ENCODE measurements at regions not wholly inside any gene's neighbourhood (a gene's known extent, or its start where the extent isn't known, plus 50 kb on each side); places are given as distances from the start of the nearest gene placed in this dataset.

DNA sequence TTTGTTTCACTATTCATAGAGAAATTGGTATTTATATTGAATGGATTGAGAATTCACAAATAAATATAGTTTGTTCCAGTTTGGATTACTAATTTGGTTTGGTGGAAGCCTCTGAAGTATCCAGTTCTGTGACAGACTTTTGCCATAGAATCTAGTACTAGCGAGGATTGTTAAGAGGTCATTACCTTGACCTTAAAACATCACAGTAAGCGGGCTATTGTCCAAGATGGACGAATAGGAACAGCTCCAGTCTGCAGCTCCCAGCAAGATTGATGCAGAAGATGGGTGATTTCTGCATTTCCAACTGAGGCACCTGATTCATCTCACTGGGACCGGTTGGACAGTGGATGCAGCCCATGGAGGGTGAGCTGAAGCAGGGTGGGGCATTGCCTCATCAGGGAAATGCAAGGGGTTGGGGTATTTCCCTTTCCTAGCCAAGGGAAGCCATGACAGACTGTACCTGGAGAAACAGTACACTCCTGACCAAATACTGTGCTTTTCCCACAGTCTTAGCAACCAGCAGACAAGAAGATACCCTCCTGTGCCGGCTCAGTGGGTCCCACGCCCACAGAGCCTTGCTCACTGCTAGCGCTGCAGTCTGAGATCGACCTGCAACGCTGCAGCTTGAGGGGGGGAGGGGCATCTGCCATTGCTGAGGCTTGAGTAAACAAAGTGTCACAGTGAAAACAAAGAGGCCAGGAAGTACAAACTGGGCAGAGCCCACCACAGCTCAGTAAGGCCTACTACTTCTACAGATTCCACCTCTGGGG is 66.4 kb upstream of the NEDD9 start:
- Histone ChIP-seq H3K36me3 (ENCODE audit: control insufficient read depth, low read length) (no peaks in the 10 kb centered on the region), H3K4me2 (ENCODE audit: low read length) (no peak overlapping the region), H3F3A (ENCODE audit: control insufficient read depth, insufficient read depth) (no peaks in the 10 kb centered on the region), H3K4me3 (ENCODE audit: low read length) (no peak overlapping the region), H3K9me2 (replicated peaks; ENCODE audit: control insufficient read depth, low read length) (no peaks in the 10 kb centered on the region), H4K20me1 (ENCODE audit: control insufficient read depth, insufficient read depth, low read depth, low read length) (no peaks in the 10 kb centered on the region), H3K27me3 (ENCODE audit: control insufficient read depth, low read length) (no peaks in the 10 kb centered on the region), H3K79me2 (ENCODE audit: control insufficient read depth, low read length) (no peaks in the 10 kb centered on the region), H3K27ac (ENCODE audit: low read depth, low read length) (no peak overlapping the region), H3K9me3 (ENCODE audit: control insufficient read depth, insufficient read depth, low read length) (no peaks in the 10 kb centered on the region), H3K4me1 (ENCODE audit: control insufficient read depth, low read length) (no peaks in the 10 kb centered on the region)
- no peak for TF ChIP-seq EZH2phosphoT487 (IDR thresholded peaks at IDR 0.05; ENCODE audit: borderline replicate concordance, low read length)
- TF ChIP-seq, protein P1, sequence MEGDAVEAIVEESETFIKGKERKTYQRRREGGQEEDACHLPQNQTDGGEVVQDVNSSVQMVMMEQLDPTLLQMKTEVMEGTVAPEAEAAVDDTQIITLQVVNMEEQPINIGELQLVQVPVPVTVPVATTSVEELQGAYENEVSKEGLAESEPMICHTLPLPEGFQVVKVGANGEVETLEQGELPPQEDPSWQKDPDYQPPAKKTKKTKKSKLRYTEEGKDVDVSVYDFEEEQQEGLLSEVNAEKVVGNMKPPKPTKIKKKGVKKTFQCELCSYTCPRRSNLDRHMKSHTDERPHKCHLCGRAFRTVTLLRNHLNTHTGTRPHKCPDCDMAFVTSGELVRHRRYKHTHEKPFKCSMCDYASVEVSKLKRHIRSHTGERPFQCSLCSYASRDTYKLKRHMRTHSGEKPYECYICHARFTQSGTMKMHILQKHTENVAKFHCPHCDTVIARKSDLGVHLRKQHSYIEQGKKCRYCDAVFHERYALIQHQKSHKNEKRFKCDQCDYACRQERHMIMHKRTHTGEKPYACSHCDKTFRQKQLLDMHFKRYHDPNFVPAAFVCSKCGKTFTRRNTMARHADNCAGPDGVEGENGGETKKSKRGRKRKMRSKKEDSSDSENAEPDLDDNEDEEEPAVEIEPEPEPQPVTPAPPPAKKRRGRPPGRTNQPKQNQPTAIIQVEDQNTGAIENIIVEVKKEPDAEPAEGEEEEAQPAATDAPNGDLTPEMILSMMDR (IDR thresholded peaks at IDR 0.05; ENCODE audit: low read depth, low read length, poor library complexity, severe bottlenecking): no peak

DNA sequence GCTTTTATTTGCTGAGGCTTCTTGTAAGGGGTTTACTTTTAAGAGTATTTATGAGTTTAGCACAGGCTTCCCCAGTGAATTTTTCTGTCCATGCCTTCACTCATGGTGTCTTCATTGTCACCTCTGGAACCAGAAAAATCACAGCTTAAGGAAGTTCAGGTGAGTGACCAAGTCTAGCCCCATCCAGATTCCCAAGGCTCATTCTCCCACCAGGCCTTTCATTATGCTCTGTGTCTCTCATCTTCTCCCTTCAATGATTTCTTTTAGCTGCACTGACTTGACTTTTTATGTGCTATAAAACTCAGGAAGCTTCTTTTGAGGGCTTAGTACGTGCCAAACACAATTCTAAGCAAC is 64.9 kb upstream of the NEDD9 start:
- no peak overlapping the region for H3K27ac ChIP-seq (ENCODE audit: low read depth, low read length)

DNA sequence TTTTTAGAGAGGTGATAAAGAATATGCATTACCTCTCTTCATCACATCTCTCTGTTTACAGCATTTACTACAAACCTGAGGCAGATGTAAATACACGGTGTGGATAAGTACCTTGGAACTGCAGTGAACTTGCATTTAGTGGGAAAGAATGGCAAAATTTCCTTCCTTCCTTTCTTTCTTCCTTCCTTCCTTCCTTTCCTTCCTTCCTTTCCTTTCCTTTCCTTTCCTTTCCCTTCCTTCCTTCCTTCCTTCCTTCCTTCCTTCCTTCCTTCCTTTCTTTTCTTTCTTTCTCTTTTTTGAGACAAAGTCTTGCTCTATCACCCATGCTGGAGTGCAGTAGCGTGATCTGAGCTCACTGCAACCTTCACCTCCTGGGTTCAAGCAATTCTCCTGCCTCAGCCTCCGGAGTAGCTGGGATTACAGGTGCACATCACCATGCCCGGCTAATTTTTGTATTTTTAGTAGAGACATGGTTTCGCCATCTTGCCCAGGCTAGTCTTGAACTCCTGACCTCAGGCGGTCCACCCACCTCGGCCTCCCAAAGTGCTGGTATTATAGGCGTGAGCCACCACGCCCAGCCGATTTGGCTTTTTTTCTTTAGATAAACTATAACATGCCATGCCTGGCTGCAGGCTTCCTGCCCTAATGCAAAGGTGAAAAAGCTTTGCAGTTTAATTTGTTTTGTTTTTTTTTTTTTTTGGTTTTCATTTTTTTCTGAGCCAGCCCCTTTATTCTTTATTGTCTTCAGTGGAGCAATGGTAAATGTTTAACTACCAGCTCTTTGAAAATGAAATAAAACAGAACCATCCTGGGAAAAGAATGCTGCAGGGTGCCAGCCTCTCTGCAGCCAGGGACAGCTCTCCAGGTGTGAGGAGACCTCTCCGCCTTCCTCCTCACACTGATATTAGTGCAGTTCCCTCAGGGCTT is 64.2 kb upstream of the NEDD9 start:
- H3K36me3 ChIP-seq (ENCODE audit: control insufficient read depth, low read length): no peaks in the 10 kb centered on the region
- TF ChIP-seq, protein P1 (IDR thresholded peaks at IDR 0.05; ENCODE audit: low read depth, low read length, poor library complexity, severe bottlenecking): no peak
- no peak for TF ChIP-seq EZH2phosphoT487 (IDR thresholded peaks at IDR 0.05; ENCODE audit: borderline replicate concordance, low read length)
- H3K27ac ChIP-seq (ENCODE audit: low read depth, low read length): no peak overlapping the region
- no peaks in the 10 kb centered on the region for H3K9me3 ChIP-seq (ENCODE audit: control insufficient read depth, insufficient read depth, low read length)
- H3F3A ChIP-seq (ENCODE audit: control insufficient read depth, insufficient read depth): no peaks in the 10 kb centered on the region
- H4K20me1 ChIP-seq (ENCODE audit: control insufficient read depth, insufficient read depth, low read depth, low read length): no peaks in the 10 kb centered on the region
- H3K9me2 ChIP-seq (replicated peaks; ENCODE audit: control insufficient read depth, low read length): no peaks in the 10 kb centered on the region
- no peaks in the 10 kb centered on the region for H3K27me3 ChIP-seq (ENCODE audit: control insufficient read depth, low read length)
- no peaks in the 10 kb centered on the region for H3K79me2 ChIP-seq (ENCODE audit: control insufficient read depth, low read length)
- no peaks in the 10 kb centered on the region for H3K4me1 ChIP-seq (ENCODE audit: control insufficient read depth, low read length)
- no peak overlapping the region for H3K4me3 ChIP-seq (ENCODE audit: low read length)
- H3K4me2 ChIP-seq (ENCODE audit: low read length): no peak overlapping the region

More for the DNA sequence above, 64.9 kb upstream of the NEDD9 start:
- Histone ChIP-seq H3K4me1 (ENCODE audit: control insufficient read depth, low read length) (no peaks in the 10 kb centered on the region), H4K20me1 (ENCODE audit: control insufficient read depth, insufficient read depth, low read depth, low read length) (no peaks in the 10 kb centered on the region), H3K4me3 (ENCODE audit: low read length) (no peak overlapping the region), H3K9me2 (replicated peaks; ENCODE audit: control insufficient read depth, low read length) (no peaks in the 10 kb centered on the region), H3K4me2 (ENCODE audit: low read length) (no peak overlapping the region), H3F3A (ENCODE audit: control insufficient read depth, insufficient read depth) (no peaks in the 10 kb centered on the region), H3K79me2 (ENCODE audit: control insufficient read depth, low read length) (no peaks in the 10 kb centered on the region), H3K9me3 (ENCODE audit: control insufficient read depth, insufficient read depth, low read length) (no peaks in the 10 kb centered on the region), H3K36me3 (ENCODE audit: control insufficient read depth, low read length) (no peaks in the 10 kb centered on the region), H3K27me3 (ENCODE audit: control insufficient read depth, low read length) (no peaks in the 10 kb centered on the region)
- TF ChIP-seq, protein P1 (IDR thresholded peaks at IDR 0.05; ENCODE audit: low read depth, low read length, poor library complexity, severe bottlenecking): no peak
